IPS-20b (cell line): ENCODE measurements at regions not wholly inside any gene's neighbourhood (a gene's known extent, or its start where the extent isn't known, plus 50 kb on each side); places are given as distances from the start of the nearest gene placed in this dataset.
"Not testable (repeated sequence)": the region's sequence is repeated elsewhere in the genome, so short reads cannot be mapped to it uniquely, and the experiment has no call there.

Source experiments
- H3K27ac ChIP-seq: one replicate; pipeline ENCODE4 v1.5.1; 2013; ENCODE audit warnings: low read length
- H3K27me3 ChIP-seq: 2 replicates; pipeline ENCODE4 v1.6.1; 2013; ENCODE audit warnings: mild to moderate bottlenecking, low read length, inconsistent platforms; ENCODE audit not compliant: insufficient read depth
- H3K36me3 ChIP-seq: 2 replicates; pipeline ENCODE4 v1.6.1; 2013; ENCODE audit warnings: low read depth, mild to moderate bottlenecking, inconsistent platforms, low read length, moderate library complexity; ENCODE audit not compliant: insufficient read depth
- H3K4me1 ChIP-seq: 2 replicates; pipeline ENCODE4 v1.6.1; 2013; ENCODE audit warnings: mild to moderate bottlenecking, control low read depth, inconsistent platforms, low read length, moderate library complexity; ENCODE audit not compliant: insufficient read depth
- H3K4me3 ChIP-seq: 2 replicates; pipeline ENCODE4 v1.5.1; 2013; ENCODE audit warnings: mild to moderate bottlenecking, low read length, inconsistent platforms
- H3K9ac ChIP-seq: 2 replicates; pipeline ENCODE4 v1.6.1; 2013; ENCODE audit warnings: low read depth, mild to moderate bottlenecking, inconsistent platforms, low read length, moderate library complexity
- H3K9me3 ChIP-seq: 2 replicates; pipeline ENCODE4 v1.6.1; 2013; ENCODE audit warnings: mild to moderate bottlenecking, low read depth, low read length, inconsistent platforms; ENCODE audit not compliant: insufficient read depth

DNA sequence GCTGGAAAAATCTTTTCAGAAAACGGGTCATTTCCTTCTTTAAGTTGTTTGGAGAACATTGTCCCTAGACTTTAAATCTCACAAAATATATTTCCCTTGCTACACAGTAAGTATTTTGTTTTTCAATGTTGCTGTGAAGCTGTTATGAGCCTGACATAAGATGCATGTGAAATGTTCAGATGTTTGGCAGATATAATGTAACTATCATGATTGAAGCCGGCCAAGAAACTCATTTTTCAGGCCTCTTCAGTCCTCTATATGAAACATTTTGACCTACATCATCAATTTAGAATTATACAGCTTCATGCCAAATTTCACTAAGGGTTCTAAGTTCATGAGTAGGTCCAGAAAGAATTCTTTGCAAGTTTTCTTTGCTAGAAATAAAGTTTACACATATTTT, 133.8 kb downstream of the JRKL start:
- Histone ChIP-seq H3K9ac (no peak overlapping the region), H3K4me3 (no peak overlapping the region), H3K27ac (no peak overlapping the region), H3K9me3 (no peaks in the 10 kb centered on the region; the same call in 1 of the 2 replicates), H3K36me3 (no peaks in the 10 kb centered on the region), H3K4me1 (no peaks in the 10 kb centered on the region), H3K27me3 (no peaks in the 10 kb centered on the region)

DNA sequence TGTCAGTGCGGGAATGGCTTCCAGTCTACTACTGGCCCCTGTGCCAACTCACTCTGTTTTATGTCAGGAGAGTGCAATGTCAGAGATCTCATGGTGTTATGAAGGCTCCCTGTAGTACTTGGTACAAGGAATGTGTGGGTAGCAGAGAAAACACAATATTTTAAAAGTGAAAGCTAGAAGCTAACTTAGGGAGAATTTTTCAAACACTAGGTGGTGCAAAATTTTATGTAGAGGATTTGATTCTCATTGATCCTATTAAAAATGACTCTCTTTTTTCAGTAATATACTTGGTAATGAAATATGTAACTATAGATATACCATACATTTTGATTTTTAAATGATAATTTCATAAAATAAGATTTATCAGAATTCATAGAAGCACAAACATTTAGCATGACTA, 134.7 kb downstream of the JRKL start:
- Histone ChIP-seq H3K9ac (no peak overlapping the region), H3K27ac (no peak overlapping the region), H3K4me1 (no peaks in the 10 kb centered on the region), H3K4me3 (no peak overlapping the region), H3K27me3 (no peaks in the 10 kb centered on the region), H3K36me3 (no peaks in the 10 kb centered on the region), H3K9me3 (no peaks in the 10 kb centered on the region; the same call in 1 of the 2 replicates)

DNA sequence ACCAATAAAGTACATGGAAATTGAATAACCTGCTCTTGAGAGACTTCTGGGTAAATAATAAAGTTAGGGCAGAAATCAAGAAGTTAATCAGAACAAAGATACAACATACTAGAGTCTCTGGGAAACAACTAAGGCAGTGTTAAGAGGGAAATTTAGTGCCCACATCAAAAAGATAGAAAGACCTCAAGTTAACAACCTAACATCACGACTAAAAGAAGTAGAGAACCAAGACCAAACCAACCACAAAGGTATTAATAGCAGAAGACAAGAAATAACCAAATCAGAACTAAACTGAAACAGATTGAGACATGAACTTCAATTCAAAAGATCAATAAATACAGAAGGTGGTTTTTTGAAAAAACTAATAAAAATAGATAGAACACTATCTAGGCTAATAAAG, 140.7 kb downstream of the JRKL start:
- Histone ChIP-seq H3K4me1 (no peaks in the 10 kb centered on the region), H3K4me3 (no peak overlapping the region), H3K9me3 (no peaks in the 10 kb centered on the region), H3K27me3 (no peaks in the 10 kb centered on the region), H3K36me3 (no peaks in the 10 kb centered on the region), H3K27ac (no peak overlapping the region), H3K9ac (no peak overlapping the region)

DNA sequence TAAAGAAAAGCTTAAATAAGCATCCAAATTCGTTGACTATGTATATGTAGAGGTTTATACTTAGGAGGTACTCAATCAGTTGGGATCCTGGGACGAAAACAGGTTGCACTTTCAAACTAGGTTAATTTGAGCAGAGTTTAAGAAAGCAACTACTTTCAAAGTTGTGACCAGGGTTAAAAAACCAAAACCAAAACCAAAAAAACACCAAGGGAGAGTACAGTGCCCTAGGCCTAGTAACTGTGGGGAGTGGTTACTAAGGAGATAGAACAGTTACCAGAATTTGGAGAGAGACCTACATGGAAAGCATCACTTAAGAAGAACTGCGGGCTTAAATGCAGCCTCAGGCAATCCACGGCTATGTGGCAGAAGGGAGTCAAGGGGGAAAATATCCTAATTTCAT, 148.3 kb downstream of the JRKL start:
- no peak overlapping the region for H3K4me3 ChIP-seq
- H3K27me3 ChIP-seq = no peaks in the 10 kb centered on the region
- no peaks in the 10 kb centered on the region for H3K9me3 ChIP-seq
- no peaks in the 10 kb centered on the region for H3K36me3 ChIP-seq
- no peak overlapping the region for H3K27ac ChIP-seq
- H3K9ac ChIP-seq = no peak overlapping the region
- no peaks in the 10 kb centered on the region for H3K4me1 ChIP-seq

DNA sequence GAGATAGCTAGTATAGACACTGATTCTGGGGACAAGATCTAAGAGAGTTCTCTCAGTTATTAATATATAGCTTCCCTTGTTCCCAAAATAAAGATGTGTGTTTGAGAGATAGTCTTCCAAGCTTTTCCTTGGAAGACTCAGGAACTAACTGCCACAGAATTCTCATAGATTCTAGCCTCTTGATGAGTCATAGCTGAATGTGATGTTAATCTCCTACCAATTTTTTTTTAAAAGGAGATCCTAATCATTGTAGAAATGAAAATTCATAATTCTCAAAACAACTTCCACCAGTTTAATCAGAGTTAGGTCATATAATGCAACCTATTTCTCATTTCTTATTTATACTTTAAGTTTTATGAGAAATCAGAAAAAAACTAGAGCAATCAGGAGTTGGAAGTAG, 148.8 kb downstream of the JRKL start:
- no peak overlapping the region for H3K4me3 ChIP-seq
- H3K27ac ChIP-seq = no peak overlapping the region
- no peaks in the 10 kb centered on the region for H3K9me3 ChIP-seq
- no peaks in the 10 kb centered on the region for H3K27me3 ChIP-seq
- no peaks in the 10 kb centered on the region for H3K4me1 ChIP-seq
- no peak overlapping the region for H3K9ac ChIP-seq
- no peaks in the 10 kb centered on the region for H3K36me3 ChIP-seq

DNA sequence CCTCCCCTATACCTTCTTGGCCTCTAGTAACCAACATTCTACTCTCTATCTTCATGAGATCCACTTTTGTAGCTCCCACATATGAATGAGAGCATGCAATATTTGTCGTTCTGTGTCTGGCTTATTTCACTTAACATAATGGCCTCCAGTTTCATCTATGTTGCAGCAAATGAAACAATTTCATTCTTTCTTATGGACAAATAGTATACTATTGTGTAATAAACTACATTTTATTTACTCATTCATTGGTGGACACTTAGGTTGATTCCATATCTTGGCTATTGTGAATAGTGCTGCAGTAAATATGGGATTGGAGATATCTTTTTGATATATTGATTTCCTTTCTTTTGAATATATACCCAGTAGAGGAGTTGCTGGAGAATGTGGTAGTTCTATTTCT, 151.1 kb downstream of the JRKL start:
- Histone ChIP-seq H3K27ac (no peak overlapping the region), H3K27me3 (no peaks in the 10 kb centered on the region), H3K9me3 (no peaks in the 10 kb centered on the region), H3K36me3 (no peaks in the 10 kb centered on the region), H3K4me1 (no peaks in the 10 kb centered on the region), H3K4me3 (no peak overlapping the region), H3K9ac (no peak overlapping the region)

DNA sequence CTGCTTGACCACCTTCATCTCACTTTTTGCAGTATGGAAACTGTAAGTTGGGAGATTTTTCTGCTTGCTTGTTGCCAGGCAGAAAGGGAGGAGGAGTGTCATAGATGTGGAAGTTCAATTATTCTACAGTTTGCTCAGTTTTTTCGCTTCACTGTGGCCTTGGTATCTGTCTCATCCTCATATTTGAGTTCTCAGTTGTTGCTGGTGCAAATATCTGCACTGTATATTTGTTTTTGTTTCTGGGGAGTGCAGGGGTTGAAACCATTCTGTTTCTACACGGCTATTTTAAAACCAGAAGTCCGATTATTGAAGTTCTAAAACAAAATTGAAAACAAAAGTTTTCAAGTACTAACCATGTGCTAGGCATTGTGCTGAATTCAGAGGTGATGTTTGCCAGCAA, 153.4 kb downstream of the JRKL start:
- H3K9me3 ChIP-seq = no peaks in the 10 kb centered on the region
- H3K27me3 ChIP-seq = no peaks in the 10 kb centered on the region
- no peaks in the 10 kb centered on the region for H3K36me3 ChIP-seq
- H3K4me3 ChIP-seq = no peak overlapping the region
- no peak overlapping the region for H3K9ac ChIP-seq
- no peak overlapping the region for H3K27ac ChIP-seq
- no peaks in the 10 kb centered on the region for H3K4me1 ChIP-seq

DNA sequence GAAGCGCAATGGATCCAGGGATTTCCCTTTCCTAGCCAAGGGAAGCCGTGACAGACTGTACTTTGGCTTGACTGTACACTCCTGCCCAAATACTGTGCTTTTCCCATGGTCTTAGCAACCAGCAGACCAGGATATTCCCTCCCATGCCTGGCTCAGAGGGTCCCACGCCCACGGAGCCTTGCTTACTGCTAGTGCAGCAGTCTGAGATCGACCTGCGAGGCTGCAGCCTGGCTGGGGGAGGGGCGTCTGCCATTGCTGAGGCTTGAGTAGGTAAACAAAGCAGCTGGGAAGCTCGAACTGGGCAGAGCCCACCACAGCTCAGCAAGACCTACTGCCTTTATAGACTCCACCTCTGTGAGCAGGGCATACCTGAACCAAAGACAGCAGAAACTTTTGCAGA, 155.4 kb downstream of the JRKL start:
- H3K9me3 ChIP-seq, H3K27ac ChIP-seq: not testable (repeated sequence)

DNA sequence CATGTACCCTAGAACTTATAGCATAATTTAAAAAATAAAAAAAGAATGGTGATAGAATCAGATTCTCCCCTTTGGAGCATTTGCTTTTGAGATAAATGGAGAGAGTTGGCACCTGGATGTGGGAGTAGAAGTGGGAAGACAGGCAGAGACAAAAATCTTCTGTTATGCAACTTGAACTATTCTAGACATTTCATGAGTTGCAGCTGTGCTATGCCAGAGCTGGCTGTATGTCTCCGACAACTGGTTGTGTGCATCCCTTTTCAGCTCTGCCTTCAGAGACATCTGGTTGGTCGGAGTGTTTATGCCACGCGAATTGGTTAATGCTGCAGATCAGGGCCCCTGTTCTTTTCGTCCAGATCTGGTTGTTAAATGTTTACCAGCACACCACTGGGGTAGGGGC, 161.3 kb downstream of the JRKL start:
- H3K27ac ChIP-seq = no peak overlapping the region
- no peak overlapping the region for H3K9ac ChIP-seq
- H3K4me3 ChIP-seq = no peak overlapping the region
- H3K4me1 ChIP-seq = no peaks in the 10 kb centered on the region
- no peaks in the 10 kb centered on the region for H3K27me3 ChIP-seq
- no peaks in the 10 kb centered on the region; the same call in 1 of the 2 replicates for H3K9me3 ChIP-seq
- H3K36me3 ChIP-seq = no peaks in the 10 kb centered on the region

More for the DNA sequence above, 155.4 kb downstream of the JRKL start:
- not testable (repeated sequence) for H3K4me3 ChIP-seq, H3K36me3 ChIP-seq, H3K4me1 ChIP-seq, H3K9ac ChIP-seq, H3K27me3 ChIP-seq

DNA sequence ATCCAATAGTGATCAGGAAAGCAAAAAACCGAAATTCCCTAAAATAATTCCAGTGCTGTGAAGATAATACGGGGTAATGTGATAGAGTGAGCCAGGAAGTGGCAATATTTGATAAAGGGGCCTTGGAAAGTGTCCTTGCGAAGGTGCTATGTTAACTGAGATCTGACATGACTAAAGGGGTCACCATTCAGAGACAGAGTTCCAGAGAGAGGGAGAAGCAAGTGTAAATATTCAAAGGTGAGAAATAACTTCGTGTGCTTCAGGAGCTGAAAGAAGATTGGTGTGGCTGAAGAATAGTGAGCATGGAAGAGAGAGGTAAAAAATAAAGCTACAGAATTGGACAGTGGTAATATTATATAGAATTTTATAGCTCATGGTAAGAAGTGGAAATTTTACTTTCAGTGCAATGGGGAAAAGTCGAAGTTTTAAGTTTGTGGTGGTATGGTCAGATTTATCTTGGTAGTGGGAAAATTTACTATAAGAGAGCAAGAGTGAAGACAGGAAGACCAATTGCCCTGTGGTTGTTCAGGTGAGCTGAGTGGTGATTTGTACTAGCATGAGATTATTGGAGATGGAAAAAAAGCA, 164.5 kb downstream of the JRKL start:
- no peaks in the 10 kb centered on the region for H3K4me1 ChIP-seq
- H3K27me3 ChIP-seq = no peaks in the 10 kb centered on the region
- H3K9me3 ChIP-seq = no peaks in the 10 kb centered on the region; the same call in 1 of the 2 replicates
- no peak overlapping the region for H3K4me3 ChIP-seq
- no peaks in the 10 kb centered on the region for H3K36me3 ChIP-seq
- no peak overlapping the region for H3K27ac ChIP-seq
- H3K9ac ChIP-seq = no peak overlapping the region

DNA sequence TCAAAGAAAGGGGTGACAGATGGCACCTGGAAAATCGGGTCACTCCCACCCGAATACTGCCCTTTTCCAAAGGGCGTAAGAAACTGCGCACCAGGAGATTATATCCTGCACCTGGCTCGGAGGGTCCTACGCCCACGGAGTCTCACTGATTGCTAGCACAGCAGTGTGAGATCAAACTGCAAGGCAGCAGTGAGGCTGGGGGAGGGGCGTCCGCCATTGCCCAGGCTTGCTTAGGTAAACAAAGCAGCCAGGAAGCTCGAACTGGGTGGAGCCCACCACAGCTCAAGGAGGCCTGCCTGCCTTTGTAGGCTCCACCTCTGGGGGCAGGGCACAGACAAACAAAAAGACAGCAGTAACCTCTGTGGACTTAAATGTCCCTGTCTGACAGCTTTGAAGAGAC, 166.0 kb downstream of the JRKL start:
- not testable (repeated sequence) for H3K27me3 ChIP-seq, H3K9me3 ChIP-seq, H3K4me3 ChIP-seq, H3K36me3 ChIP-seq, H3K27ac ChIP-seq, H3K4me1 ChIP-seq, H3K9ac ChIP-seq

DNA sequence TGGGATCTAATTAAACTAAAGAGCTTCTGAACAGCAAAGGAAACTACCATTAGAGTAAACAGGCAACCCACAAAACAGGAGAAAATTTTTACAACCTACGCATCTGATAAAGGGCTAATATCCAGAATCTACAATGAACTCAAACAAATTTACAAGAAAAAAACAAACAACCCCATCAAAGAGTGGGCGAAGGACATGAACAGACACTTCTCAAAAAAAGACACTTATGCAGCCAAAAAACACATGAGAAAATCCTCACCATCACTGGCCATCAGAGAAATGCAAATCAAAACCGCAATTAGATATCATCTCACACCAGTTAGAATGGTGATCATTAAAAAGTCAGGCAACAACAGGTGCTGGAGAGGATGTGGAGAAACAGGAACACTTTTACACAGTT, 170.9 kb downstream of the JRKL start:
- not testable (repeated sequence) for H3K4me1 ChIP-seq, H3K4me3 ChIP-seq, H3K27me3 ChIP-seq, H3K9ac ChIP-seq, H3K27ac ChIP-seq, H3K9me3 ChIP-seq, H3K36me3 ChIP-seq

DNA sequence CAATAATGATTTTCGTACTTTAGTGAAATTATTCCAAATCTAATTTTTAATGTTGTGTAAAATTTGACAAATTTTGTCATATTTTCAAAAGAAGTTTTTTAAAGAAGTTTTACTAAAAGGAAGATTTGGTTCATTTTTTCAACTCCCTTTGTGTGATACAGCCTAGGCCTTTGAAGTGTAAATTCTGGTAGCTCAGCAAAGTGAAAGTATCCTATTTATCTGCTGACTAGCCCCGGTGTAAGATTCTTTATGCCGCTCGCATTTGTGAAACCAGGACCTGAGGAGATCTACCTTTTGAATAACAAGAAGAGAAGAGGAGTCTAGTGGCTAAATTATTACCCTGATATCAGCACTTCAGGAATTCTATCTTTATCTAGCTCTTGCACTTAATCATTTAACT, 177.4 kb downstream of the JRKL start:
- H3K4me3 ChIP-seq = peak overlapping the region; percentile 39
- H3K9ac ChIP-seq = no peak overlapping the region; the same call in 1 of the 2 replicates
- no peaks in the 10 kb centered on the region for H3K9me3 ChIP-seq
- H3K27ac ChIP-seq = no peak overlapping the region
- H3K4me1 ChIP-seq = no peaks in the 10 kb centered on the region; the same call in 1 of the 2 replicates
- no peaks in the 10 kb centered on the region for H3K27me3 ChIP-seq
- no peaks in the 10 kb centered on the region for H3K36me3 ChIP-seq
